ENCODE measurements at regions not wholly inside any gene's neighbourhood (a gene's known extent, or its start where the extent isn't known, plus 50 kb on each side); places are given as distances from the start of the nearest gene placed in this dataset.

- TF ChIP-seq CTCF (IDR thresholded peaks at IDR 0.05) (no peak), EZH2 (IDR thresholded peaks at IDR 0.05; ENCODE audit: borderline replicate concordance, insufficient read depth, low read depth, low read length, poor library complexity, severe bottlenecking) (no peak)
These were observed 779.6 kb upstream of the ARPP21 start for GRCh38 chr3:34859746-34860145.
